Lower leg skin (tissue), 3 donors: ENCODE measurements at regions not wholly inside any gene's neighbourhood (a gene's known extent, or its start where the extent isn't known, plus 50 kb on each side); places are given as distances from the start of the nearest gene placed in this dataset.

ENCODE experiments used
- CTCF ChIP-seq, 3 donors: fragments of 450-650 bp; IDR thresholded peaks; one replicate each; pipeline ENCODE4 v1.5.1; 2016; ENCODE audit warnings: antibody characterized with exemption in 3 of 3, mild to moderate bottlenecking in 3 of 3, moderate library complexity in 2 of 3
- POLR2A ChIP-seq, 2 donors: fragments of 450-650 bp; IDR thresholded peaks; one replicate each; pipeline ENCODE4 v1.6.1; 2016 to 2017; ENCODE audit warnings: antibody characterized with exemption in 2 of 2, mild to moderate bottlenecking in 1 of 2, moderate library complexity in 1 of 2

- TF ChIP-seq CTCF (IDR thresholded peaks at IDR 0.05), result no peak
- TF ChIP-seq POLR2A (IDR thresholded peaks at IDR 0.05), result no peak
These were observed 66.0 kb downstream of the BMP4 start for GRCh38 chr14:53890611-53891101.
